ENCODE measurements at regions not wholly inside any gene's neighbourhood (a gene's known extent, or its start where the extent isn't known, plus 50 kb on each side); places are given as distances from the start of the nearest gene placed in this dataset.
"Not testable (repeated sequence)": the region's sequence is repeated elsewhere in the genome, so short reads cannot be mapped to it uniquely, and the experiment has no call there.

DNA sequence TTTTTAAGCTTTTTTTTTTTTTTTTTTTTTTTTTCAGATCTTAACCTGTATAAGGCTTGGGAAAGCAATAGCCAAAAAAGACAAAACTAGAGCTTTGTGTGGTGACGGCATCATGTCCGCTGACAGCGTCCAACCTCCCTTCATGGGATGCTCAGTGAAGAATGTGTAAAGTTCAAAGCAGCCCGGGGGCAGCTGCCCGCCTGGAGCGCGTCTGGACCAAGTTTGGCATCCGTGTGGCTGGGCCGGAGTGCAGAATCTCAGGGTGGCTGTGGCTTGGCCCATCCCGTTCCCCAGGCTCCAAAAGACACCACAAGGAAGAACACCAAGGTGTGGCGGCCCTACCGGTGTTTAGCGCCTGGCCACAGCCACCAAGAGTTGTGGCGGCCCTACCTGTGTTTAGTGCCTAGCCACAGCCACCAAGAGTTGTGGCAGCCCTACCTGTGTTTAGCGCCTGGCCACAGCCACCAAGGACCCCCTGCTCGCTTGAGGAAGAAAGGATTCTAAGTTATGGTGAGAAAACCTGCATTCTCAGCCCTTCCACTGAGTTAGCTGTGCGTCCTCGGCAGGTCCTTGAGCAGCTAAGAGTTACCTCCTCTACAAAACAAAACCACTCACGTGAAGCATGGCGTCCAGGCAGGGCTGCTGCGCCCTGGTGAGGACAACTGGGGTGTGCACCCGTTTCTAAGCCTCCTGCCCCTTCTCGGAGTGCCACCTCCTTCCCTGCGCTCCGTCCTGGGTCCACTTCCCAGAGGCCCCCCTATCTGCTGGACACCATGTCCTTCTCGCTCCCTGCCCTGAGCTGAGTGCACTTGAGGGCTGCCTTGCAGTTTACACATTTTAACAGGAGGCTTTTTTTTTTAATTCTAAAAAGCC lies 103.6 kb upstream of the SALL3 start:
- peaks cover 16% of the 10 kb centered on the region for H3K4me1 ChIP-seq (ENCODE audit: control insufficient read depth, insufficient read depth, low read length, poor library complexity, severe bottlenecking)
- H3K36me3 ChIP-seq (ENCODE audit: control insufficient read depth, insufficient read depth, low read length), result no peaks in the 10 kb centered on the region
- no peak overlapping the region for H3K4me3 ChIP-seq (ENCODE audit: extremely low read depth, insufficient read depth, low read length, poor library complexity, severe bottlenecking)
- H3K27ac ChIP-seq (ENCODE audit: low read depth, low read length, severe bottlenecking), result no peak overlapping the region
- H3K9me3 ChIP-seq (ENCODE audit: control insufficient read depth, low read length), result no peaks in the 10 kb centered on the region
- 94 to 96% methylated on average over 21 to 22 of the region's 26 CpGs for WGBS, 2 experiments (ENCODE audit: insufficient coverage in 2 of 2)

DNA sequence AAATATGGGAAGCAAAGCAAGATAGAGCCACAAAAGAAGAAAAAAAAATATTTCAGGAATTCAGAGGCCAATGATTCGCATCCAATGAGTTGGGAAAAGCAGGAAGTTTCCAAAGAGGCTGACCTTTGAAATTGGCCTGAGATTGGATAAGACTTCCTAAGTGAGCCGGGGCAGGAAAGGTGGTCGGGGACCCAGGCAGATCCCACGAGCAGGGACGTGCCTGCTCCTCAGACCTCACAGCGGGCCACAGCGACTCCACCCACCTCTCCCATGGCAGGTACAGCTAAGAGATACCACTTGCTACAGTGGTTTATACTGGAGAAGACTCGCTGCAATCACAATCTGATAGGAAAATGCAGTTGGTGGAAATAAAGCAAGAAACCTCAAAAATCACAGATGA lies 102.8 kb upstream of the SALL3 start:
- Histone ChIP-seq H3K4me3 (ENCODE audit: extremely low read depth, insufficient read depth, low read length, poor library complexity, severe bottlenecking) (no peak overlapping the region), H3K9me3 (ENCODE audit: control insufficient read depth, low read length) (no peaks in the 10 kb centered on the region), H3K27ac (ENCODE audit: low read depth, low read length, severe bottlenecking) (no peak overlapping the region), H3K36me3 (ENCODE audit: control insufficient read depth, insufficient read depth, low read length) (no peaks in the 10 kb centered on the region), H3K4me1 (ENCODE audit: control insufficient read depth, insufficient read depth, low read length, poor library complexity, severe bottlenecking) (peaks cover 16% of the 10 kb centered on the region)
- WGBS, 2 experiments (ENCODE audit: insufficient coverage in 2 of 2), result 73 to 83% methylated on average over 6 of the region's 8 CpGs

DNA sequence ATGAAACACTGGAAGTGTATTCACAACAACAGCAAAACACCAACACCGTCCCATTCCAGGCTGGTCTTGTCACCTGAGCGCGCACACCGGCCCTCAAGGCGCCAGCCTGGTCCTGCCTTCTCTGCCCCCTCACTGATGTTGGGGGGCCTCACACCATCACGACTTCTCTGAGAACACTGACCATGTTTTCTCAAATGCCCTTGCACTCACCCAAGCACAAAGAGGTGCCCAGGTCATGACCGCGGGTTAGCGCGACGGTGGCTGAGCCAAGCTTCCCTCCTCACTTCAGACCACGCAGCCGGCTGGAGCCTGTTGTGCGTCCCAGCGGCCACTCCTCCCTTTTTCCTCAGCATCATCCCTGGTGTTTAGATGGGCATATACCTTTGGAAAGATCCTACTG lies 101.3 kb upstream of the SALL3 start:
- Histone ChIP-seq H3K4me3 (ENCODE audit: extremely low read depth, insufficient read depth, low read length, poor library complexity, severe bottlenecking) (no peak overlapping the region), H3K36me3 (ENCODE audit: control insufficient read depth, insufficient read depth, low read length) (no peaks in the 10 kb centered on the region), H3K27ac (ENCODE audit: low read depth, low read length, severe bottlenecking) (no peak overlapping the region), H3K4me1 (ENCODE audit: control insufficient read depth, insufficient read depth, low read length, poor library complexity, severe bottlenecking) (peaks cover 16% of the 10 kb centered on the region), H3K9me3 (ENCODE audit: control insufficient read depth, low read length) (no peaks in the 10 kb centered on the region)
- WGBS, 2 experiments (ENCODE audit: insufficient coverage in 2 of 2), result 88 to 94% methylated on average over 6 to 9 of the region's 15 CpGs

DNA sequence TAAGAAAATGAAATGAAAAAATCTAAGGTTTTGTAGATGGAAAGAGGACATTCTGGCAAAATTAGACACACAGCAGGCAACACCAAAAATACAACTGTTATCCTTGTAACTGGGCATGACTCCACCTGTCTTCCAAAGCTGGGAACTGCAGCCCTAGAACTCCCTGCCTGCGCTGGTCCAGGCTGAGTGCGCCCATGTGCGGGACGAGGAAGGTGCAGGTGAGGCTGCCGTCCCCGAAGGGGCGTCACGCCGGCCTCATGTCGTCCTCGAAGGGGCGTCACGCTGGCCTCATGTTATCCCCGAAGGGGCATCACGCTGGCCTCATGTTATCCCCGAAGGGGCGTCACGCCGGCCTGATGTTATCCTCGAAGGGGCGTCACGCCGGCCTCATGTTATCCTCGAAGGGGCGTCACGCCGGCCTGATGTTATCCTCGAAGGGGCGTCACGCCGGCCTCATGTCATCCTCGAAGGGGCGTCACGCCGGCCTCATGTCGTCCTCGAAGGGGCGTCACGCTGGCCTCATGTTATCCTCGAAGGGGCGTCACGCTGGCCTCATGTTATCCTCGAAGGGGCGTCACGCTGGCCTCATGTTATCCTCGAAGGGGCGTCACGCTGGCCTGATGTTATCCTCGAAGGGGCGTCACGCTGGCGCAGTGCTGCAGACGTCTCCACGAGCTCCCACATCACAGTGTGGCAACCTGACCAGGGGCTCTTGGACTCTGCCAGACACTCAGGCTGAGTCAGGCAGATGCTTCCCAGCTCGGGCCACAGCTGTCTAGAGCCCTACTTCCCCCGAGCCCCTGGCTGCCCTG lies 100.3 kb upstream of the SALL3 start:
- H3K36me3 ChIP-seq (ENCODE audit: control insufficient read depth, insufficient read depth, low read length); H3K9me3 ChIP-seq (ENCODE audit: control insufficient read depth, low read length); H3K27ac ChIP-seq (ENCODE audit: low read depth, low read length, severe bottlenecking); H3K4me3 ChIP-seq (ENCODE audit: extremely low read depth, insufficient read depth, low read length, poor library complexity, severe bottlenecking): not testable (repeated sequence)
- H3K4me1 ChIP-seq (ENCODE audit: control insufficient read depth, insufficient read depth, low read length, poor library complexity, severe bottlenecking), result peaks cover 14% of the 10 kb centered on the region
- WGBS, 2 experiments (ENCODE audit: insufficient coverage in 2 of 2), result 91 to 95% methylated on average over 45 to 55 of the region's 56 CpGs

DNA sequence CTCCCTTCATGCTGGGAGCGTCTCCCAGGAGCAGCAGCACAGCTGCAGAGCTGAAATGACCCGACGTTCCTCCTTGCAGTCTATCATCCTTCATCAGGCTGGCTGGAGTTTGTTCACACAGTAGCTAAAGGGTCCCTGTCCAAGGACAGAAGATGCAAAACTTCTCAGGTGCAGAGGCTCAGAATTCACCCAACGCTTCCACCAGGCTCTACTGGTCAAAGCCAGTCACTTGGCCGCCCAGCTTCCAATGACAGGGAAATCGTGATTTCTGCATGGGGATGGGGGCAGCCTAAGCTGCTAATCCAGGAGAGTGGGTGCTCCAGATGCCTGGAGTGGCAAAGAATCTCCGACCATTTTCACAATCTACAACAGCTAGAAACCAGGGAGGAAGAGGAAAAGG lies 97.0 kb upstream of the SALL3 start:
- 83 to 84% methylated on average over 5 to 6 of the region's 7 CpGs for WGBS, 2 experiments (ENCODE audit: insufficient coverage in 2 of 2)
- no peaks in the 10 kb centered on the region for H3K4me1 ChIP-seq (ENCODE audit: control insufficient read depth, insufficient read depth, low read length, poor library complexity, severe bottlenecking)

DNA sequence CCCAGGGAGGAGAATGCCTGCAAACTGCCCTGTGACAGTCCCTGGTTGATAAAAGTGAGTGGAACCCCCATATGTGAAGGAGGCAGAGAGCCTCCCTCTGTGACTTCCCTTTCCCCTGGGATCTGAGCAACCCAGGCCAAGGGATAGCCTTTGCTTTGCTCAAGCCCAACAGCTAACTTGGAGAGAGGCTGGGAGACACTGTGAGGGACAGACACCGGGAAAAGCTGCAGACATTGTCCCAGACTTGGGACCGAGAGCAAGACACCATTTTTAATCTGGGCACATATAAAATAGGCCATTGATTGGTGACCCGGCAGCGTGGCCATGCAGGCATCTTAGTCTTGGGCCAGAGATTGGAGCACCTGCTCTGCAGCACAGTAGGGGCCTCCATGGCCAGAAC lies 96.1 kb upstream of the SALL3 start:
- peaks cover 15% of the 10 kb centered on the region for H3K9me3 ChIP-seq (ENCODE audit: control insufficient read depth, low read length)
- no peak overlapping the region for H3K27ac ChIP-seq (ENCODE audit: low read depth, low read length, severe bottlenecking)
- no peak overlapping the region for H3K4me3 ChIP-seq (ENCODE audit: extremely low read depth, insufficient read depth, low read length, poor library complexity, severe bottlenecking)
- no peaks in the 10 kb centered on the region for H3K36me3 ChIP-seq (ENCODE audit: control insufficient read depth, insufficient read depth, low read length)
- no peaks in the 10 kb centered on the region for H3K4me1 ChIP-seq (ENCODE audit: control insufficient read depth, insufficient read depth, low read length, poor library complexity, severe bottlenecking)
- WGBS, 2 experiments (ENCODE audit: insufficient coverage in 2 of 2), result 84 to 94% methylated on average over 4 of the region's 4 CpGs

More for the DNA sequence above, 97.0 kb upstream of the SALL3 start:
- Histone ChIP-seq H3K4me3 (ENCODE audit: extremely low read depth, insufficient read depth, low read length, poor library complexity, severe bottlenecking) (no peak overlapping the region), H3K36me3 (ENCODE audit: control insufficient read depth, insufficient read depth, low read length) (no peaks in the 10 kb centered on the region), H3K9me3 (ENCODE audit: control insufficient read depth, low read length) (peaks cover 13% of the 10 kb centered on the region), H3K27ac (ENCODE audit: low read depth, low read length, severe bottlenecking) (no peak overlapping the region)

DNA sequence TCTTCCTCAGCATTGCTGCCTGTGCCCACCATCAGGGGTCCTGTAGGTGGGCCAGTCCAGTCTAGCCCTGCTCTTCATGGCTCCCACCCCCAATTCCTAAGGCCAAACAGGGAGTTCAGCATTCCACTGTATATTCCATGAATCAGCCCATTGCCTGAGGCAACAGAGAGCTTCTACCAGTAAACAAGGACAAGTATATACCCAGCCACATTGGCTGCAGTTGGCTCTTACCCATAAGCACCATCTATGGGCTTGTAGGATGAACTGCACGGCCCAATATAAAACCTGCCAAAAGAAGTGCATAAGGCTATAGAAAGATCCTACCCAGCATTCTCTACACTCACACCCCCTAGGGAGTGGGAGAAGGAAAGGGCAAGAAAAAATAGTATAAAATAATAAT lies 95.1 kb upstream of the SALL3 start:
- no peaks in the 10 kb centered on the region for H3K4me1 ChIP-seq (ENCODE audit: control insufficient read depth, insufficient read depth, low read length, poor library complexity, severe bottlenecking)

DNA sequence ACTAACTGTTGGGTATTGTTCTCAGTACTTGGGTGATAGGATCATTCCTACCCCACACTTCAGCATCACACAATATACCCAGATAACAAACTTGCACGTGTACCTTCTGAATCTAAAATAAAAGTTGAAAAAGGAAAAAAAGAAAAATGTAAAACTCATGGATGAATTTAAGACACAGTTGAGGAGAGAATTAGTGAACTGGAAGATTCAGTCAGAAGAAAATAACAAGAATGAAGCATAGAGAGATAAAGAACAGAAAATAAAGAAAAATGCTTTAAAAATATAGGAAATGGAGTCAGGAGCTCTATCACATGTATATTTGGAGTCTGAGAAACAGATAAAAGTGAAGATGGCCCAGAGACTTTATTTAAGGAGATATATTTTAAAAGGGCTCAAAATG lies 90.4 kb upstream of the SALL3 start:
- Histone ChIP-seq H3K36me3 (ENCODE audit: control insufficient read depth, insufficient read depth, low read length) (no peaks in the 10 kb centered on the region), H3K27ac (ENCODE audit: low read depth, low read length, severe bottlenecking) (no peak overlapping the region), H3K9me3 (ENCODE audit: control insufficient read depth, low read length) (peaks cover 19% of the 10 kb centered on the region), H3K4me3 (ENCODE audit: extremely low read depth, insufficient read depth, low read length, poor library complexity, severe bottlenecking) (no peak overlapping the region), H3K4me1 (ENCODE audit: control insufficient read depth, insufficient read depth, low read length, poor library complexity, severe bottlenecking) (no peaks in the 10 kb centered on the region)
- WGBS, 2 experiments (ENCODE audit: insufficient coverage in 2 of 2), result 60% methylated on average over 1 of the region's 1 CpG; no CpG with 5 or more reads in 1 of the 2 experiments

More for the DNA sequence above, 95.1 kb upstream of the SALL3 start:
- no peak overlapping the region for H3K27ac ChIP-seq (ENCODE audit: low read depth, low read length, severe bottlenecking)
- H3K36me3 ChIP-seq (ENCODE audit: control insufficient read depth, insufficient read depth, low read length), result no peaks in the 10 kb centered on the region
- no peak overlapping the region for H3K4me3 ChIP-seq (ENCODE audit: extremely low read depth, insufficient read depth, low read length, poor library complexity, severe bottlenecking)
- no CpG with 5 or more reads among the region's 1 CpG for WGBS, 2 experiments (ENCODE audit: insufficient coverage in 2 of 2)
- peaks cover 24% of the 10 kb centered on the region for H3K9me3 ChIP-seq (ENCODE audit: control insufficient read depth, low read length)

DNA sequence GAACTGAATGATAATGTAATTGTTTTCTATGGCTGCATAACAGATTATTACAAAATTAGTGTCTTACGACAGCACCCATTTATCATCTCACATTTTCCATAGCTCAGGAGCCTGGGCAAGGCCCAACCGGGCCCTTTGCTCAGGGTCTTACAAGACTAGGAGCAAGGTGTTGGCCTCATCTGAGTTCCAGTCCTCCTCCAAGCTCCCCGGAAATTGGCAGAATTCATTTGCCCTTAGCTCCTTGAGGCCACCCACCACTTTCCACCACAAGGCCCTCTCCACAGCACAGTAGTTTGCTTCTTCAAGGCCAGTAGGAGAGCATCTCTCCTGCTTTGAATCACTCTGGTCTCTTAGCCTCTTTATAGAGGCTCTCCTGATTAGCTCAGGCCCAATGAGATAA lies 89.2 kb upstream of the SALL3 start:
- Histone ChIP-seq H3K4me3 (ENCODE audit: extremely low read depth, insufficient read depth, low read length, poor library complexity, severe bottlenecking) (no peak overlapping the region), H3K4me1 (ENCODE audit: control insufficient read depth, insufficient read depth, low read length, poor library complexity, severe bottlenecking) (no peaks in the 10 kb centered on the region), H3K36me3 (ENCODE audit: control insufficient read depth, insufficient read depth, low read length) (no peaks in the 10 kb centered on the region), H3K9me3 (ENCODE audit: control insufficient read depth, low read length) (peaks cover 15% of the 10 kb centered on the region), H3K27ac (ENCODE audit: low read depth, low read length, severe bottlenecking) (no peak overlapping the region)
- 96 to 100% methylated on average over 2 to 3 of the region's 3 CpGs for WGBS, 2 experiments (ENCODE audit: insufficient coverage in 2 of 2)

DNA sequence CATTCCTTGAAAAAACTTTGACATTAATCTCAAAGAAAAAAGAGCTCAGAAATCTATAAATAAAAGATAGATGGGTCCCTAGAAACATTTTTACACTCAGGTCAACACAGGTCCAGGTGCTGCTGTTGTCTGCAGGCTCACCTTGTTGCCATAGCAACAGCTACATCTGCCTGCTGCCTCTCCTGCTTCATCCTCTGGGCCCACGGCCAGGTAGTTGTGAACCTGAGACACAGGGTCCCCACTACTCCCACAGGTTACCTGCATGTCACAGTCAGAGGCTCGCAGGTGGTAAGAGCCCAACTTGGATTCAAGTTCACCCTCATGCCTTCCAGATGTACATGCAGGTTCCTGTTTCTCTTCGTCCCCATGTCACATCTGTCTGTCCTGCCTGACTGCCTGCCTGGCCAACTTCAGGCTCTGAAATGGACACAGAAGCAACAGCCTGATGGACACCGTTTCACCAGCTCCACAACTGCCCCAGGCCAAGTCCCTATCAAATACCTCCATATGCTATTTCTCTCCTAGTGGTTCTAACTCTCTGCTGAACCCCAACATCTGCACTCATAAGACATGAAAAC lies 88.3 kb upstream of the SALL3 start:
- H3K4me3 ChIP-seq (ENCODE audit: extremely low read depth, insufficient read depth, low read length, poor library complexity, severe bottlenecking), result no peak overlapping the region
- H3K9me3 ChIP-seq (ENCODE audit: control insufficient read depth, low read length), result peaks cover 11% of the 10 kb centered on the region
- no peaks in the 10 kb centered on the region for H3K4me1 ChIP-seq (ENCODE audit: control insufficient read depth, insufficient read depth, low read length, poor library complexity, severe bottlenecking)
- WGBS, 2 experiments (ENCODE audit: insufficient coverage in 2 of 2), result 78 to 93% methylated on average over 3 to 4 of the region's 4 CpGs
- H3K27ac ChIP-seq (ENCODE audit: low read depth, low read length, severe bottlenecking), result no peak overlapping the region
- H3K36me3 ChIP-seq (ENCODE audit: control insufficient read depth, insufficient read depth, low read length), result no peaks in the 10 kb centered on the region

Data from mesodermal cell (in vitro differentiated cells).